Loucy (cell line): ENCODE measurements at regions not wholly inside any gene's neighbourhood (a gene's known extent, or its start where the extent isn't known, plus 50 kb on each side); places are given as distances from the start of the nearest gene placed in this dataset.

ENCODE experiments used
- CTCF ChIP-seq: fragments of 200-600 bp; sonication (generic); conservative IDR thresholded peaks from 2 replicates; pipeline ENCODE4 v1.5.1; 2014; ENCODE audit warnings: mild to moderate bottlenecking, antibody characterized with exemption, low read length
- EZH2phosphoT487 ChIP-seq: fragments of 200-600 bp; IDR thresholded peaks from 2 replicates; pipeline ENCODE4 v1.6.1; 2018; ENCODE audit warnings: antibody characterized with exemption, mild to moderate bottlenecking, moderate library complexity, borderline replicate concordance

GRCh38 chr6:82607998-82608725 is 244.5 kb downstream of the TPBG start:
- no peak for TF ChIP-seq CTCF
- TF ChIP-seq EZH2phosphoT487 = no peak
